Ovary (tissue), 7 donors: ENCODE measurements at regions not wholly inside any gene's neighbourhood (a gene's known extent, or its start where the extent isn't known, plus 50 kb on each side); places are given as distances from the start of the nearest gene placed in this dataset.

Experiments used
- DNase-seq, 5 donors: peaks; one replicate each; pipeline ENCODE4 v3.0.0-alpha.2; 2019 to 2020
- H3K27ac ChIP-seq, 2 donors: fragments of 200-600 bp; one replicate each; pipeline versions ENCODE4 v1.5.1 to v1.8.0; 2019 to 2022
- H3K27me3 ChIP-seq: fragments of 200-600 bp; one replicate; pipeline ENCODE4 v1.8.0; 2022
- H3K36me3 ChIP-seq: fragments of 200-600 bp; sonication (generic); one replicate; pipeline ENCODE4 v1.5.1; 2019
- H3K4me1 ChIP-seq: one replicate; pipeline ENCODE4 v1.8.1; 2013; ENCODE audit warnings: mild to moderate bottlenecking, moderate library complexity; ENCODE audit not compliant: insufficient read depth
- H3K4me3 ChIP-seq: fragments of 200-600 bp; sonication (generic); one replicate; pipeline ENCODE4 v1.5.1; 2017
- H3K9me3 ChIP-seq, 2 donors: fragments of 200-600 bp in 1 of 2; sonication (generic) in 1 of 2; one replicate each; pipeline versions ENCODE4 v1.5.1 to v1.8.1; 2013 to 2019; ENCODE audit warnings: mild to moderate bottlenecking in 1 of 2, moderate library complexity in 1 of 2
- EP300 ChIP-seq: sonication (generic); formaldehyde crosslinking; IDR thresholded peaks from one replicate; pipeline ENCODE4 v1.6.1; 2017; ENCODE audit warnings: antibody characterized with exemption
- POLR2A ChIP-seq: fragments of 450-650 bp; IDR thresholded peaks from one replicate; pipeline ENCODE4 v1.6.1; 2017; ENCODE audit warnings: antibody characterized with exemption, mild to moderate bottlenecking, moderate library complexity
- WGBS, 3 donors: extraction: QIAGEN DNeasy Blood & Tissue Kit in 1 of 3; methylation state at CpG; one replicate each; pipeline versions ENCODE4 v1.1.5 to v1.1.7; 2013 to 2017; 5-methylcytosine and 5-hydroxymethylcytosine counted together
- intact Hi-C, 4 donors: fragments of 100-400 bp; cut with DNase I; formaldehyde crosslinking; loops; one replicate each; pipeline versions ENCODE4 v1.11.0 to v1.15.1; 2022 to 2023
- TF ChIP-seq, protein P1 (sequence below), 3 donors: fragments of 450-650 bp in 2 of 3; fragments of 200-600 bp in 1 of 3; IDR thresholded peaks; one replicate each; pipeline versions ENCODE4 v1.5.1 to v1.8.0; 2016 to 2022; ENCODE audit warnings: antibody characterized with exemption in 3 of 3, mild to moderate bottlenecking in 1 of 3
- donor health status: DM: no; HTN: no; CAD: no; lungs with moderate emphysema.
- donor health status: DM: no; HTN: no; CAD: no.
- donor health status: Bipolar disorder and iron deficiency.
- donor health status: DM: no; HTN: no; CAD: no.
- donor health status: DM: yes; HTN: yes; CAD: no.

DNA sequence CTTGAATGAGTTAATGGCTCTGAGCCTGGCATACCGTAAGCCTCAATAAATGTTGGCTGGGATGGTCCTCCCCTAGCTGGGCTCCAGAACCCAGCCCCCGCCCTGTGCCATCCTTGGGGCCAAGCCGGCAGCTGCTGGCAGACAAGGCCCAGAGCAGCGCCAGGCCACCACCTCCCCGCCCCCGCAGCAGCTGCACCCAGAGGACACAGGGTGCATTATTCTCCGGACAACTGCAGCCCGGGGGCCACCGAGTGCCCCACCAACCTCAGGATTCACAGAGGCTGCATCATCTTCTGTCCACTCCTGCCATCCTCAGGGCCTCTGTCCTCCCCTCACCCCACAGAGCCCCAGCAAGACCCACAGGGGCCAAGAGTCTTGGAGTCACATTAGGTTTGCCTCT is 92.7 kb downstream of the NCOR2 start:
- Histone ChIP-seq H3K4me3 (no peak overlapping the region), H3K27me3 (no peaks in the 10 kb centered on the region), H3K9me3 (no peaks in the 10 kb centered on the region), H3K36me3 (no peaks in the 10 kb centered on the region), H3K27ac (no peak overlapping the region), H3K4me1 (no peaks in the 10 kb centered on the region)
- intact Hi-C loops, result no loop called here
- TF ChIP-seq EP300 (no peak), POLR2A (no peak)
- TF ChIP-seq, protein P1, sequence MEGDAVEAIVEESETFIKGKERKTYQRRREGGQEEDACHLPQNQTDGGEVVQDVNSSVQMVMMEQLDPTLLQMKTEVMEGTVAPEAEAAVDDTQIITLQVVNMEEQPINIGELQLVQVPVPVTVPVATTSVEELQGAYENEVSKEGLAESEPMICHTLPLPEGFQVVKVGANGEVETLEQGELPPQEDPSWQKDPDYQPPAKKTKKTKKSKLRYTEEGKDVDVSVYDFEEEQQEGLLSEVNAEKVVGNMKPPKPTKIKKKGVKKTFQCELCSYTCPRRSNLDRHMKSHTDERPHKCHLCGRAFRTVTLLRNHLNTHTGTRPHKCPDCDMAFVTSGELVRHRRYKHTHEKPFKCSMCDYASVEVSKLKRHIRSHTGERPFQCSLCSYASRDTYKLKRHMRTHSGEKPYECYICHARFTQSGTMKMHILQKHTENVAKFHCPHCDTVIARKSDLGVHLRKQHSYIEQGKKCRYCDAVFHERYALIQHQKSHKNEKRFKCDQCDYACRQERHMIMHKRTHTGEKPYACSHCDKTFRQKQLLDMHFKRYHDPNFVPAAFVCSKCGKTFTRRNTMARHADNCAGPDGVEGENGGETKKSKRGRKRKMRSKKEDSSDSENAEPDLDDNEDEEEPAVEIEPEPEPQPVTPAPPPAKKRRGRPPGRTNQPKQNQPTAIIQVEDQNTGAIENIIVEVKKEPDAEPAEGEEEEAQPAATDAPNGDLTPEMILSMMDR (IDR thresholded peaks at IDR 0.05), result no peak
- DNase-seq, result peak in 1 of 5 donors; percentile 30
- 91 to 94% (median 94%) methylated on average over 9 of the region's 9 CpGs for WGBS, 3 donors

DNA sequence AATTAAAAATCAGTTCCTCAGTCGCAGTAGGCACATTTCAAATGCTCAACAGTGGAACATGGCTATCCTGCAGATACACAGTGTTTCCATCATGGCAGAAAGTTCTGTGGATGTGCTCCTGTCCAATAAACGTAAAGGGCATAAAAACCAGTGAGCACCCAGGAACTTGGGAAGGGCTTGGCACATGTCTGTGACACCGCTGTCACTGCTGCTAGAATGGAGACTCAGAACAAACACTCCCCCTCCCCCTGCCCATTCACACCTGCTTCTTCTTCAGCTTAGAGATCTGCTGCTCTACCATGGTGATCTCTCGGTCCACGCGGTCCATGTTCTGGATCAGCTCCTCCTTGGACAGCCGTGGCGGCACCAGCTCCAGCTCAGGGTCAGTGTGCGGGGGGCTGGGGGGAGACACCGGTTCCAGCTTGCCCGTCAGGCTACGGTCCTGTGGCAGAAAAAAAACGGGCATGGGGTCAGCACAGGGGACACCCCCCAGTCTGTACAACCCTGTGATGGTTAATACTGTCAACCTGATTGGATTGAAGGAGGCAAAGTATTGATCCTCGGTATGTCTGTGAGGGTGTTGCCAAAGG is 94.6 kb downstream of the NCOR2 start:
- H3K27me3 ChIP-seq, result no peaks in the 10 kb centered on the region
- no peak for DNase-seq
- H3K4me1 ChIP-seq, result no peaks in the 10 kb centered on the region
- no peak for TF ChIP-seq EP300
- TF ChIP-seq, protein P1 (IDR thresholded peaks at IDR 0.05), result no peak
- no peak for TF ChIP-seq POLR2A
- no peak overlapping the region for H3K4me3 ChIP-seq
- 90 to 99% (median 96%) methylated on average over 14 of the region's 14 CpGs for WGBS, 3 donors
- H3K9me3 ChIP-seq, result no peaks in the 10 kb centered on the region
- no peak overlapping the region for H3K27ac ChIP-seq
- no peaks in the 10 kb centered on the region for H3K36me3 ChIP-seq
- intact Hi-C loops, result no loop called here

DNA sequence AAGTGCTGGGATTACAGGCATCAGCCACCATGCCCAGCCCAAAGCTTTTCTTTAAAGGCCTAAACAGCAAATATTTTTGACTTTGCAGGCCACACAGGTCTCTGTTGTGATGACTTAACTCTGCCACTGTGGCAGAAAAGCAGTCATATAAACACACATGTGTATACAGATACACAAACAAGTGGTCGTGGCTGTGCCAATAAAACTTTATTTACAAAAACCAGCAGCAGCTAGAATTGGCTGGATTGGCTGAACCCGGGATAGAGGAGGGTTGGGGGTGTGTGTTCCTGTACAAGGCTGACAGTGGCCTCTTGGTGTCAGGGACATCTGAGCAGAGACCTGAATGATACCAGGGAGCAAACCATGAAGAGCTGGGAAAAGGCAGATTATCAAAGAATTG is 95.6 kb downstream of the NCOR2 start:
- TF ChIP-seq EP300, result no peak
- TF ChIP-seq, protein P1 (IDR thresholded peaks at IDR 0.05), result no peak
- TF ChIP-seq POLR2A, result no peak
- no peaks in the 10 kb centered on the region for H3K36me3 ChIP-seq
- 66 to 75% (median 73%) methylated on average over 2 of the region's 2 CpGs for WGBS, 3 donors
- no peak overlapping the region for H3K27ac ChIP-seq
- H3K9me3 ChIP-seq, result no peaks in the 10 kb centered on the region
- no peaks in the 10 kb centered on the region for H3K4me1 ChIP-seq
- DNase-seq, result no peak
- no peak overlapping the region for H3K4me3 ChIP-seq
- intact Hi-C loops, result no loop called here
- no peaks in the 10 kb centered on the region for H3K27me3 ChIP-seq

DNA sequence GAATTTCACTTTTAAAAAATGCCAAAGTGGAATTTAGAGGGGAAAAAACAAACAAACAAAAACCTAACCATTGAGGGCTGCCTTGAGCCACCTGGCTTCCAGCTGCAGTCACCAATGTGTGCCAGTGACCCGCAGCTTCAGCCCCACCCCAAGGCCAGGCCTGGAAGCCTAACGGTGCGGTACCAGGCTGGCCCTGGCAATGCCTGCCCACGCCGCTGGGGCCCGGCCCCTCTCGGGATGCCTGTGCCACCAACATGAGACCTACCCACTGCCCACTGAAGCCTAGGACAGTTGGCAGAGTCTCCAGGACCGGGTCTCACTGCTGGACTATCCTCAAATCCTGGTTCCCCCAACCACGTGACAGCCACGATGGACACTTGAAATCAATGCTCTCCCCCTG is 96.6 kb downstream of the NCOR2 start:
- H3K9me3 ChIP-seq, result no peaks in the 10 kb centered on the region
- H3K36me3 ChIP-seq, result no peaks in the 10 kb centered on the region
- H3K4me1 ChIP-seq, result no peaks in the 10 kb centered on the region
- intact Hi-C loops, result no loop called here
- no peak overlapping the region for H3K4me3 ChIP-seq
- no peak for DNase-seq
- 93 to 97% (median 95%) methylated on average over 10 of the region's 10 CpGs for WGBS, 3 donors
- TF ChIP-seq EP300, result no peak
- TF ChIP-seq, protein P1 (IDR thresholded peaks at IDR 0.05), result no peak
- no peak for TF ChIP-seq POLR2A
- H3K27me3 ChIP-seq, result no peaks in the 10 kb centered on the region
- H3K27ac ChIP-seq, result no peak overlapping the region
